Gastrocnemius medialis (tissue), 4 donors: ENCODE measurements at regions not wholly inside any gene's neighbourhood (a gene's known extent, or its start where the extent isn't known, plus 50 kb on each side); places are given as distances from the start of the nearest gene placed in this dataset.

ENCODE experiments used
- ATAC-seq, 2 donors: fragments of 150-250 bp; one replicate each; pipeline ENCODE4 v1.9.1; 2016
- DNase-seq, 2 donors: peaks; one replicate each; pipeline ENCODE4 v3.0.0-alpha.2; 2019
- H3K27ac ChIP-seq, 4 donors: fragments of 200-600 bp; sonication (generic); 1 replicate in 1 of 4; 2 replicates in 3 of 4; pipeline ENCODE4 v1.5.1; 2016 to 2018; ENCODE audit warnings: mild to moderate bottlenecking in 2 of 4, moderate library complexity in 1 of 4
- H3K27me3 ChIP-seq, 3 donors: fragments of 200-600 bp; sonication (generic) in 2 of 3; 1 replicate in 1 of 3; 2 replicates in 2 of 3; pipeline versions ENCODE4 v1.5.1 to v1.6.0; 2016 to 2019; ENCODE audit warnings: mild to moderate bottlenecking in 1 of 3, moderate library complexity in 1 of 3
- H3K36me3 ChIP-seq, 2 donors: fragments of 200-600 bp; sonication (generic) in 1 of 2; one replicate each; pipeline ENCODE4 v1.5.1; 2017 to 2018
- H3K4me1 ChIP-seq, 2 donors: fragments of 200-600 bp; sonication (generic) in 1 of 2; one replicate each; pipeline ENCODE4 v1.5.1; 2016 to 2017; ENCODE audit warnings: mild to moderate bottlenecking in 2 of 2
- H3K4me3 ChIP-seq, 4 donors: fragments of 200-600 bp; sonication (generic) in 3 of 4; 1 replicate in 1 of 4; 2 replicates in 3 of 4; pipeline ENCODE4 v1.5.1; 2016 to 2019; ENCODE audit warnings: mild to moderate bottlenecking in 2 of 4
- H3K9me3 ChIP-seq, 3 donors: fragments of 200-600 bp; sonication (generic) in 2 of 3; 1 replicate in 1 of 3; 2 replicates in 2 of 3; pipeline ENCODE4 v1.5.1; 2016 to 2019
- POLR2A ChIP-seq, 2 donors: fragments of 450-650 bp; IDR thresholded peaks; one replicate each; pipeline ENCODE4 v1.6.1; 2017; ENCODE audit warnings: antibody characterized with exemption in 2 of 2, mild to moderate bottlenecking in 2 of 2, moderate library complexity in 2 of 2
- in situ Hi-C, 4 donors: fragments of 200-750 bp; cut with MboI; loops; one replicate each; pipeline versions ENCODE4 v1.15.0 to v1.8.0; 2017; ENCODE audit warnings: low sequenced_read_pairs in 4 of 4
- intact Hi-C: fragments of 100-400 bp; cut with DNase I; formaldehyde crosslinking; loops from one replicate; pipeline ENCODE4 v1.15.1; 2023; ENCODE audit warnings: low total_unique reads
- TF ChIP-seq, protein P1 (sequence below), 5 experiments: fragments of 450-650 bp in 3 of 5; fragments of 200-600 bp in 2 of 5; sonication (generic) in 2 of 5; IDR thresholded peaks in 4 of 5; conservative IDR thresholded peaks in 1 of 5; 1 replicate in 4 of 5; 2 replicates in 1 of 5; pipeline ENCODE4 v1.5.1; 2016 to 2019; ENCODE audit warnings: antibody characterized with exemption in 5 of 5, mild to moderate bottlenecking in 3 of 5, moderate library complexity in 3 of 5

DNA sequence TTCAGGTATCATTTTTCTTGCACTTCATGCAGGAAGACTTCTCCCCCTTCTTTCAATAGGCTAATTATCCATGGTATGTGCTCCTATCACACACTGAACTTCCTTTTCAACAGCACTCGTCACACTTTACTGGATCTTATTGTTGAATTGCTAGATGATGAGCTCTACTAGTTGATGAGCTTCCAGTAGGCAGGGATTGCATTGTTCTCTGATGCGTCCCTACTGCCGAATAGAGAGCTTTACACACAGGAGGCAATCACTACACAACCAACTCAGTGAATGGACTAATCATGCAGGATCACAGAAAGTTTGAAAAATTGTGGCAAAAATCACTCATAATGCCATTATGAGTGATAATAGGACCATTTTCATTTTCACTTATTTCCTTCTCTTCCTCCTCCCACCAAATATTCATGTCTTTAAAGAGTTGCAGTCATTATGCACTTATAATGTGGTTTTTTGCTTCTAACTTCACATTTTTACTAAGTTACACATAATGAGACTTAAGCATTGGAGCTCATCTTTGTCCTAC lies 128.1 kb upstream of the ZNF648 start:
- TF ChIP-seq POLR2A (IDR thresholded peaks at IDR 0.05), result no peak
- TF ChIP-seq, protein P1, sequence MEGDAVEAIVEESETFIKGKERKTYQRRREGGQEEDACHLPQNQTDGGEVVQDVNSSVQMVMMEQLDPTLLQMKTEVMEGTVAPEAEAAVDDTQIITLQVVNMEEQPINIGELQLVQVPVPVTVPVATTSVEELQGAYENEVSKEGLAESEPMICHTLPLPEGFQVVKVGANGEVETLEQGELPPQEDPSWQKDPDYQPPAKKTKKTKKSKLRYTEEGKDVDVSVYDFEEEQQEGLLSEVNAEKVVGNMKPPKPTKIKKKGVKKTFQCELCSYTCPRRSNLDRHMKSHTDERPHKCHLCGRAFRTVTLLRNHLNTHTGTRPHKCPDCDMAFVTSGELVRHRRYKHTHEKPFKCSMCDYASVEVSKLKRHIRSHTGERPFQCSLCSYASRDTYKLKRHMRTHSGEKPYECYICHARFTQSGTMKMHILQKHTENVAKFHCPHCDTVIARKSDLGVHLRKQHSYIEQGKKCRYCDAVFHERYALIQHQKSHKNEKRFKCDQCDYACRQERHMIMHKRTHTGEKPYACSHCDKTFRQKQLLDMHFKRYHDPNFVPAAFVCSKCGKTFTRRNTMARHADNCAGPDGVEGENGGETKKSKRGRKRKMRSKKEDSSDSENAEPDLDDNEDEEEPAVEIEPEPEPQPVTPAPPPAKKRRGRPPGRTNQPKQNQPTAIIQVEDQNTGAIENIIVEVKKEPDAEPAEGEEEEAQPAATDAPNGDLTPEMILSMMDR (IDR thresholded peaks at IDR 0.05 in 4 of 5, conservative IDR thresholded peaks at IDR 0.05 in 1 of 5), result no peak
- ATAC-seq (no peak), DNase-seq (no peak)
- in situ Hi-C loops (loop anchor here in 2 of 4 donors (10.0 kb wide), 1 partner anchor 45 kb away; no protein-coding TSS in a partner anchor), intact Hi-C loops (no loop called here)
- no peaks in the 10 kb centered on the region for H3K9me3 ChIP-seq
- H3K36me3 ChIP-seq, result no peaks in the 10 kb centered on the region
- no peak overlapping the region for H3K27ac ChIP-seq
- H3K27me3 ChIP-seq, result no peaks in the 10 kb centered on the region
- H3K4me3 ChIP-seq, result no peak overlapping the region
- H3K4me1 ChIP-seq, result peaks cover 0 to 12% of the 10 kb centered on the region in 2 donors

DNA sequence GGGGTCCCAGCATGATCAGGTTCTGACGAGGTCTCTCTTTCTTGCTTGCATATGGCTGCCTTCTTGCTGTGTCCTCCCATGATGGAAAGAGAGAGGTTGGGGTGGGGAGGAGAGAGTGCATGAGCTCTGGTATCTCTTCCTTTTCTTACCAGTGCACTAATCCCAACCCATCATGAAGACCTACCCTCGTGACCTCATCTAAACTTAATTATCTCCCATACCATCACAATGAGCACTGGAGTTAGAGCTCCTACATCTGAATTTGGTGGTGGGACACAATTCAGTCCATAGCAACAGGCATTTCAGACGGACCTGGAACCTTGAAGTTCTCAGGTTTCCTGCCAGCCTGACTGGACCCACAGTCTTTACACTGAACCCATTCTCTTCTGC lies 125.2 kb upstream of the ZNF648 start:
- ATAC-seq (no peak), DNase-seq (no peak)
- TF ChIP-seq, protein P1 (IDR thresholded peaks at IDR 0.05 in 4 of 5, conservative IDR thresholded peaks at IDR 0.05 in 1 of 5), result no peak
- TF ChIP-seq POLR2A (IDR thresholded peaks at IDR 0.05), result no peak
- H3K27ac ChIP-seq, result no peak overlapping the region
- H3K4me3 ChIP-seq, result no peak overlapping the region
- H3K9me3 ChIP-seq, result no peaks in the 10 kb centered on the region
- H3K4me1 ChIP-seq, result no peaks in the 10 kb centered on the region
- in situ Hi-C loops (no loop called here), intact Hi-C loops (no loop called here)
- no peaks in the 10 kb centered on the region for H3K36me3 ChIP-seq
- no peaks in the 10 kb centered on the region for H3K27me3 ChIP-seq

- H3K4me1 ChIP-seq, result no peaks in the 10 kb centered on the region
- ATAC-seq (peak in 1 of 2 donors; percentile 46), DNase-seq (no peak)
- H3K27me3 ChIP-seq, result no peaks in the 10 kb centered on the region
- H3K36me3 ChIP-seq, result no peaks in the 10 kb centered on the region
- no peak overlapping the region for H3K27ac ChIP-seq
- in situ Hi-C loops (no loop called here), intact Hi-C loops (no loop called here)
- no peak for TF ChIP-seq POLR2A (IDR thresholded peaks at IDR 0.05)
- TF ChIP-seq, protein P1 (IDR thresholded peaks at IDR 0.05 in 4 of 5, conservative IDR thresholded peaks at IDR 0.05 in 1 of 5), result no peak
- no peaks in the 10 kb centered on the region for H3K9me3 ChIP-seq
- H3K4me3 ChIP-seq, result no peak overlapping the region
Measured at GRCh38 chr1:182185842-182186756, 124.6 kb upstream of the ZNF648 start.

- Histone ChIP-seq H3K4me3 (no peak overlapping the region), H3K27ac (no peak overlapping the region), H3K9me3 (no peaks in the 10 kb centered on the region), H3K27me3 (no peaks in the 10 kb centered on the region), H3K4me1 (no peaks in the 10 kb centered on the region), H3K36me3 (no peaks in the 10 kb centered on the region)
- DNase-seq (no peak), ATAC-seq (no peak)
- TF ChIP-seq POLR2A (IDR thresholded peaks at IDR 0.05), result no peak
- TF ChIP-seq, protein P1 (IDR thresholded peaks at IDR 0.05 in 4 of 5, conservative IDR thresholded peaks at IDR 0.05 in 1 of 5), result no peak
- intact Hi-C loops, result no loop called here
- in situ Hi-C loops, result no loop called here
Measured at GRCh38 chr1:182185136-182185535, 123.6 kb upstream of the ZNF648 start.
